IMR-90 (cell line): ENCODE measurements at regions not wholly inside any gene's neighbourhood (a gene's known extent, or its start where the extent isn't known, plus 50 kb on each side); places are given as distances from the start of the nearest gene placed in this dataset.

Experiments used
- BHLHE40 ChIP-seq: fragments of 150-350 bp; IDR thresholded peaks from 2 replicates; pipeline ENCODE4 v1.6.1; 2016; ENCODE audit warnings: mild to moderate bottlenecking, low read depth, low read length
- CEBPB ChIP-seq: IDR thresholded peaks from 2 replicates; pipeline ENCODE4 v1.6.1; 2012; ENCODE audit warnings: low read depth, low read length, improper control_type of control experiment
- CTCF ChIP-seq: conservative IDR thresholded peaks from 2 replicates; pipeline ENCODE4 v1.5.1; 2012; ENCODE audit warnings: mild to moderate bottlenecking, low read depth, low read length, improper control_type of control experiment
- ELK1 ChIP-seq: fragments of 150-350 bp; IDR thresholded peaks from 2 replicates; pipeline ENCODE4 v1.6.1; 2016; ENCODE audit warnings: low read depth, mild to moderate bottlenecking, low read length, moderate library complexity, borderline replicate concordance
- FOS ChIP-seq: fragments of 150-350 bp; IDR thresholded peaks from 2 replicates; pipeline ENCODE4 v1.6.1; 2016; ENCODE audit warnings: low read depth, low read length
- MAFK ChIP-seq: IDR thresholded peaks from 2 replicates; pipeline ENCODE4 v1.6.1; 2012; ENCODE audit warnings: low read depth, low read length, improper control_type of control experiment
- MXI1 ChIP-seq: IDR thresholded peaks from 2 replicates; pipeline ENCODE4 v1.6.1; 2012; ENCODE audit warnings: low read depth, mild to moderate bottlenecking, low read length, moderate library complexity, borderline replicate concordance
- NFE2L2 ChIP-seq: fragments of 150-350 bp; IDR thresholded peaks from 2 replicates; pipeline ENCODE4 v1.6.1; 2016; ENCODE audit warnings: low read depth, mild to moderate bottlenecking, low read length
- POLR2A ChIP-seq: IDR thresholded peaks from 2 replicates; pipeline ENCODE4 v1.6.1; 2012; ENCODE audit warnings: mild to moderate bottlenecking, low read depth, low read length
- RAD21 ChIP-seq: IDR thresholded peaks from 2 replicates; pipeline ENCODE4 v1.6.1; 2012; ENCODE audit warnings: low read length, improper control_type of control experiment
- RCOR1 ChIP-seq: IDR thresholded peaks from 2 replicates; pipeline ENCODE4 v1.6.1; 2012; ENCODE audit warnings: mild to moderate bottlenecking, low read length, improper control_type of control experiment; ENCODE audit not compliant: insufficient replicate concordance
- RFX5 ChIP-seq: IDR thresholded peaks from 2 replicates; pipeline ENCODE4 v1.8.0; 2012; ENCODE audit warnings: low read depth, mild to moderate bottlenecking, low read length, moderate library complexity
- SMC3 ChIP-seq: fragments of 150-350 bp; IDR thresholded peaks from 2 replicates; pipeline ENCODE4 v1.6.1; 2016; ENCODE audit warnings: low read depth, mild to moderate bottlenecking, antibody characterized with exemption, low read length, moderate library complexity
- USF2 ChIP-seq: fragments of 150-350 bp; IDR thresholded peaks from 2 replicates; pipeline ENCODE4 v1.6.1; 2017; ENCODE audit warnings: mild to moderate bottlenecking, antibody characterized with exemption, low read length, low read depth

GRCh38 chr4:165760182-165760581 is 112.9 kb upstream of the TLL1 start:
- no peak for TF ChIP-seq POLR2A
- TF ChIP-seq CTCF, result no peak
- TF ChIP-seq RFX5, result no peak
- TF ChIP-seq RAD21, result no peak
- no peak for TF ChIP-seq MAFK
- no peak for TF ChIP-seq BHLHE40
- no peak for TF ChIP-seq RCOR1
- TF ChIP-seq ELK1, result no peak
- TF ChIP-seq USF2, result no peak
- no peak for TF ChIP-seq CEBPB
- TF ChIP-seq NFE2L2, result no peak
- TF ChIP-seq MXI1, result no peak
- TF ChIP-seq SMC3, result no peak
- no peak for TF ChIP-seq FOS
